ENCODE measurements at regions not wholly inside any gene's neighbourhood (a gene's known extent, or its start where the extent isn't known, plus 50 kb on each side); places are given as distances from the start of the nearest gene placed in this dataset.
"Not testable (repeated sequence)": the region's sequence is repeated elsewhere in the genome, so short reads cannot be mapped to it uniquely, and the experiment has no call there.

- not testable (repeated sequence) for DNase-seq (ENCODE audit: low read depth, low spot score)
Measured at GRCh38 chr16:16448423-16448822, 69.5 kb downstream of the NPIPA7 start.

GRCh38 chr16:16449712-16450237, 70.8 kb downstream of the NPIPA7 start:
- not testable (repeated sequence) for DNase-seq (ENCODE audit: low read depth, low spot score)

GRCh38 chr16:16451721-16452410, 72.9 kb downstream of the NPIPA7 start:
- not testable (repeated sequence) for DNase-seq (ENCODE audit: low read depth, low spot score)

DNA sequence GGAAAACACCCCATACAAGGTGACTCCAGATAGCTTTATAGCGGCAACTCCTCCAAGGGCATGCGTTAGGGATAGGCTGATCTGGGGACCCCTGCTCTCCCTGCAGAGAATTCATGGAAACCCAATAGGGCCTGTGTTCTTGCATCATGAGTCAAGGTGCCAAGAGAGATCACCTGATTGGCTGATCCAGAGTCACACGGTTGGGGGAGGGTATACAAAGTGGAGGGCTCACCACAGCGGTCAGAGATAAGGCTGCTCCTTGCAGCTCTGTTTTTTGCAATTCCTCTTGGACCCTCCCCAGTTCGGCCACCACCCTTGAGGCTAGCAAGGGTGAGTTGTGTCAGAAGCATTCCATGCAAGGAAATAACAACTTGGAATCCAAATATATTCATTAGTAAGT, 79.6 kb downstream of the NPIPA7 start:
- not testable (repeated sequence) for DNase-seq (ENCODE audit: low read depth, low spot score)

- DNase-seq (ENCODE audit: low read depth, low spot score) = not testable (repeated sequence)
Measured at GRCh38 chr16:16463792-16464191, 84.9 kb downstream of the NPIPA7 start.

- DNase-seq (ENCODE audit: low read depth, low spot score) = not testable (repeated sequence)
Measured at GRCh38 chr16:16488919-16489318, 110.0 kb downstream of the NPIPA7 start.

GRCh38 chr16:16489466-16489865, 110.5 kb downstream of the NPIPA7 start:
- not testable (repeated sequence) for DNase-seq (ENCODE audit: low read depth, low spot score)

DNA sequence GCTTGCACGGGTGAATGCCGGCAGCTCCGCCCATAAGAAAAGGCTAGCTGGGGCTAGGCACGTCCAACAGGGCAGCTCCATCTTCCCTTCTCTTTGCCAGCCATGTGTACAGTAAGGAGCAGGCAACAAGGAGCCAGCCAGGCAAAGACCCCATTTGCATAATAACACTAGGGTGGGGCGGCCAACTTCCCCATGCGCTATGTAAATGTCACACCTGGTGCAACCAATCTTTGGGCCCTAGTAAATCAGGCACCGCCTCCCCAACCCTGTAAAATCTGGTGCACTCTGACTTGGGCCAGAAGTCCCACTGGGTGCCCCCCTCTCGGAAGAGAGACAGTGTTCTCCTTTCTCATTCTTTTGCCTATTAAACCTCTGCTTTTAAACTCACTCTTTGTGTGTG, 115.2 kb downstream of the NPIPA7 start:
- not testable (repeated sequence) for DNase-seq (ENCODE audit: low read depth, low spot score)

DNA sequence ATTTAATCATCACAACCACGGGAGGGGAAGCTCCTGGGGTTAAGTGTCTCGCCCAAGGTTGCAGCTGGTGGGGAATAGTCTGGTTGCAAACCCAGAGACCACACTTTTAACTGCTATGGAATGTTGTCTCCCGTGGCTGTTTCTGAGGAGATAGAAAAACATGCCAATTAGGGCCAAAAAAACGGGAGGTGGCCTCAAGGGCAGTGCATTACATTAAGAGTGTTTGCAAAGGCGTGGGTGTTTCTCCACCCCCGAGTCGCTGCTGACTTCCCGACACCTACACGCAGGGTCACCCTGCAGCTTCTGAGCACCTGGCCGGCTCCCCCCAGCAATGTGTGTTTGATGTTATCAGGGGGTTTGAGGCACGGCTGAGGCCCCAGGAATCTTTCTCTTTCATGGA, 116.1 kb downstream of the NPIPA7 start:
- not testable (repeated sequence) for DNase-seq (ENCODE audit: low read depth, low spot score)

- DNase-seq (ENCODE audit: low read depth, low spot score) = not testable (repeated sequence)
Measured at GRCh38 chr16:16499875-16500274, 120.9 kb downstream of the NPIPA7 start.

- DNase-seq (ENCODE audit: low read depth, low spot score) = not testable (repeated sequence)
Measured at GRCh38 chr16:16507041-16507440, 128.1 kb downstream of the NPIPA7 start.

- not testable (repeated sequence) for DNase-seq (ENCODE audit: low read depth, low spot score)
Measured at GRCh38 chr16:16508344-16508743, 129.4 kb downstream of the NPIPA7 start.

DNA sequence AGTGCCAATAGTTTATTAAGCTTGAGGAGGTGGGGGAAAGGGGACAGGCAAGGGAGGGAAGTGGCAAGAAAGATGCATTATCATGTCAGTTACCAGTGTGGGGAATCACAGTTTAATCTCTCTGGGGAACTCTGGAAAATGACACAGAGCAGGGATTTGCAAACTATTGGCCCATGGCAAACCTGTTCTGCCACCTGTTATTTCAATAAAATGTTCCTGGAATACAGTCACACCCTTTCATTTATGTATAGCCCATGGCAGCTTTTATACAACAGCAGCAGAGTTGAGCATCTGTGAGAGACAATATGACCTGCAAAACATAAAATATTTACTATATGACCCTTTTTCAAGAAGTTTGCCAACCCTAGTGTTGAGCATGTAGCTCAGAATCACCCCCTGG, 140.5 kb downstream of the NPIPA7 start:
- not testable (repeated sequence) for DNase-seq (ENCODE audit: low read depth, low spot score)

DNA sequence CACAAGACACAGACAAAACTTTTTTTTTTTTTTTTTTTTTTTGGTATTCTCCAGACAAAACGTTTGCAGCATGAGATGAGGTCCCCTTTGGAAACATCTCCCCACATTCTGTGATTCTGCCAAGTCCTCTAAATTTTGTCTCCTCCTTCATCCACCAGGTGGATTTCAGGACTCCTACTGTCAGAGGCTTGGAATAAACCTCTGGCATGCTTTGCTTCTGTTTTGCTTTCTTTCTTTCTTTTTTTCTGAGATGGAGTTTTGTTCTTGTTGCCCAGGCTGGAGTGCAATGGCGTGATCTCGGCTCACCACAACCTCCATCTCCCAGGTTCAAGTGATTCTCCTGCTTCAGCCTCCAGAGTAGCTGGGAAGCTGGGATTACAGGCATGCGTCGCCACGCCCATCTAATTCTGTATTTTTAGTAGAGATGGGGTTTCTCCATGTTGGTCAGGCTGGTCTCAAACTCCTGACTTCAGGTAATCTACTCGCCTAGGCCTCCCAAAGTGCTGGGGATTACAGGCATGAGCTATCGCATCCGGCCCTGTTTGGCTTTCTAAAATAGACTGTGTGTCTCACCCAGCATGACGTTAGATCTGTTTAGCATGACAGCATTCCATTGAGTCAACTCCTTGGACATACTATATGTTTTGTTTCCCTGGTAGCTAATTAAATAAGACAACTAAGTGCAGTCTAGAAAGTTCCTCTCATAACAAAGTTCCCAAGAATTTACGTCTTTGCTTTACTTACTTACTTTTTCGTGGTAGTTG, 142.5 kb downstream of the NPIPA7 start:
- DNase-seq (ENCODE audit: low read depth, low spot score) = not testable (repeated sequence)

GRCh38 chr16:16526998-16527397, 148.1 kb downstream of the NPIPA7 start:
- DNase-seq (ENCODE audit: low read depth, low spot score) = not testable (repeated sequence)

- not testable (repeated sequence) for DNase-seq (ENCODE audit: low read depth, low spot score)
Measured at GRCh38 chr16:16530744-16531143, 151.8 kb downstream of the NPIPA7 start.

- not testable (repeated sequence) for DNase-seq (ENCODE audit: low read depth, low spot score)
Measured at GRCh38 chr16:16535565-16535964, 156.6 kb downstream of the NPIPA7 start.

- DNase-seq (ENCODE audit: low read depth, low spot score) = not testable (repeated sequence)
Measured at GRCh38 chr16:16536151-16536550, 157.2 kb downstream of the NPIPA7 start.

- DNase-seq (ENCODE audit: low read depth, low spot score) = not testable (repeated sequence)
Measured at GRCh38 chr16:16549710-16550109, 170.8 kb downstream of the NPIPA7 start.

- DNase-seq (ENCODE audit: low read depth, low spot score) = not testable (repeated sequence)
Measured at GRCh38 chr16:16550824-16551223, 171.9 kb downstream of the NPIPA7 start.

DNA sequence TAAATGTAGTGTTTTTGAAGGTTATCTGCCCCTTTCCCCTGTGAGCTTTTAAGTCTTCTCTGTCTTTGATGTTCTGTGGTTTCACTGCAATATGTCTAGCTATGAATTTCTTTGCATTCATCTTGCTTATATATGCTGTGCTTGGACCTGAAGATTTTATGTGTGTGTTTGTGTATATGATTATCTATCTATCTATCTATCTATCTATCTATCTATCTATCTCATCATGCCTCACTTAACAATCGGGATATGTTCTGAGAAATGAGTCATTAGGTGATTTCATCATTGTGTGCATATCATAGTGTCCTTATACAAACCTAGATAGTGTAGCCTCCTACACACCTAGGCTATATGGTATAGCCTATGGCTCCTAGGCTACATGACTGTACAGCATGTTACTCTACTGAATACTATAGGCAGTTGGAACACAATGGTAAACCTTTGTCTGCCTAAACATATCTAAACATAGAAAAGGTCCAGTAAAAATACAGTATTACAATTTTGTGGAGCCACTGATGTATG, 173.9 kb downstream of the NPIPA7 start:
- not testable (repeated sequence) for DNase-seq (ENCODE audit: low read depth, low spot score)

- not testable (repeated sequence) for DNase-seq (ENCODE audit: low read depth, low spot score)
Measured at GRCh38 chr16:16559179-16559740, 180.3 kb downstream of the NPIPA7 start.
